Stimulated activated CD4-positive, alpha-beta T cell treated with anti-CD3 and anti-CD28 coated beads, TNF-alpha, amount 100 ng/mL, for 24 hours (primary cell): ENCODE measurements at regions not wholly inside any gene's neighbourhood (a gene's known extent, or its start where the extent isn't known, plus 50 kb on each side); places are given as distances from the start of the nearest gene placed in this dataset.
"Not testable (repeated sequence)": the region's sequence is repeated elsewhere in the genome, so short reads cannot be mapped to it uniquely, and the experiment has no call there.

Experiments used
- DNase-seq, 3 experiments: peaks; one replicate each; pipeline ENCODE4 v3.0.0-alpha.2; 2020; ENCODE audit warnings: low read depth in 3 of 3

DNA sequence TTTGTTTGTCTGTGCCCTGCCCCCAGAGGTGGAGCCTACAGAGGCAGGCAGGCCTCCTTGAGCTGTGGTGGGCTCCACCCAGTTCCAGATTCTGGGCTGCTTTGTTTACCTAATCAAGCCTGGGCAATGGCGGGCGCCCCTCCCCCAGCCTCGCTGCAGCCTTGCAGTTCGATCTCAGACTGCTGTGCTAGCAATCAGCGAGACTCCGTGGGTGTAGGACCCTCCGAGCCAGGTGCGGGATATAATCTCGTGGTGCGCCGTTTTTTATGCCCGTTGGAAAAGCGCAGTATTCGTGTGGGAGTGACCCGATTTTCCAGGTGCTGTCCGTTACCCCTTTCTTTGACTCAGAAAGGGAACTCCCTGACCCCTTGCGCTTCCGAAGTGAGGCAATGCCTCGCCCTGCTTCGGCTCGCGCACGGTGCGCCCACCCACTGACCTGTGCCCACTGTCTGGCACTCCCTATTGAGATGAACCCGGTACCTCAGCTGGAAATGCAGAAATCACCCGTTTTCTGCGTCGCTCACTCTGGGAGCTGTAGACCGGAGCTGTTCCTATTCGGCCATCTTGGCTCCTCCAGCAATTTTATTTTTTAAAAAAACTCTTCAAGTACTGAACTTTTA is 958.5 kb upstream of the SEMA6A start:
- DNase-seq = not testable (repeated sequence)

- no peak for DNase-seq
Observed at GRCh38 chr5:117519957-117520500, 945.4 kb upstream of the SEMA6A start.

DNA sequence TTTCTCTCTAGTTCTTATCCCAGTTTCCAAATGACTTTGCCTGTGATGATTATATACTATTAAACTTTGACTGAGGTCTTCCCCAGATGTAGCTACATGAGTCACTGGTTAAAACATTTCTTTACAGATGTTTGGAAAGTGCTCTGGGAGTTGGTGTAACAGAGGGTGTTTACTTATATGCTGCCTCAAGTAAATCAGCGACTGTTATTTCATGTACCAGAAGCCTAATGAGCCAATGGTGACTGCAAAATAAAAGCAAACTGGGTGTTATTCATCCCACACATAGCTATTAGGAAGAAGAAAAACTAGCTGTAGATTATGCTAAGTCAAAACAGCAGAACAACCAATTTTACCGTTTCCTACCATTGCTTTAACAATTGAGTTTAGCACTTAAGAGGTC is 929.7 kb upstream of the SEMA6A start:
- no peak for DNase-seq

- DNase-seq = no peak
Observed at GRCh38 chr5:117497601-117498000, 923.0 kb upstream of the SEMA6A start.

- DNase-seq = no peak
Observed at GRCh38 chr5:117496801-117497200, 922.2 kb upstream of the SEMA6A start.

DNA sequence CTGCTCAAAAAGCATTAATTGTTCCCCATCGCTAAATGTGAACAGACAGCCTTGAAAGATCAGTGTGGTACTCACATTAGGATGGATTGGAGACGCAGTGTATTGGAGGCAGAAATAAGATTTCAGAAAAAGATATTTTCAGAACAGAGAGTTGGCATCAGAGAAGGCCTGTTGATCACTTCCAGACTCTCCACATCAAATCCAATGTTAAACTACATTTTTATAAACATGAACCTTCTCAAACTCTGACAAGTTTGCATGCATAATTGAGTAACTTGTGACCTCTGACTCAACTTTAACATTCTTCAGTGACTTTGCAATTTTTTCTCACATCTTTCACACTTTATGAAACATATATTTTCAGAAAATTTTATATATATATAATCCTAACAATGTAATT is 919.6 kb upstream of the SEMA6A start:
- no peak for DNase-seq

GRCh38 chr5:117488976-117489500 is 914.4 kb upstream of the SEMA6A start:
- DNase-seq = no peak

DNA sequence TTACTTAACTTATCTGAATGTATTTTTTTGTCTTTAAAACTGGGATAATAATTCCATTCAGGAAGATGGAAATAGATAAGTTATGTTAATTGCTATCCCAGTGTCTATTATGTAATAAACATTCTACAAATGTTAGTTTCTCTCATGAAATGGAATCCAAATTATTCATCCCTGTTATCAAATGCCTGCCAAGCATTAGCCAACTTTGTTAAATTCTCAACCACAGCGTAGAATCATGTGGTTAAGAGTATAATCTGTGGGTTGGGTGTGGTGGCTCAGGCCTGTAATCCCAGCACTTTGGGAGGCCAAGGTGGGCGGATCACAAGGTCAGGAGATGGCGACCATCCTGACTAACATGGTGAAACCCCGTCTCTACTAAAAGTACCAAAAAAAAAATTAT is 912.9 kb upstream of the SEMA6A start:
- no peak for DNase-seq

GRCh38 chr5:117486879-117487391 is 912.3 kb upstream of the SEMA6A start:
- DNase-seq = no peak

GRCh38 chr5:117486261-117486660 is 911.6 kb upstream of the SEMA6A start:
- DNase-seq = no peak

DNA sequence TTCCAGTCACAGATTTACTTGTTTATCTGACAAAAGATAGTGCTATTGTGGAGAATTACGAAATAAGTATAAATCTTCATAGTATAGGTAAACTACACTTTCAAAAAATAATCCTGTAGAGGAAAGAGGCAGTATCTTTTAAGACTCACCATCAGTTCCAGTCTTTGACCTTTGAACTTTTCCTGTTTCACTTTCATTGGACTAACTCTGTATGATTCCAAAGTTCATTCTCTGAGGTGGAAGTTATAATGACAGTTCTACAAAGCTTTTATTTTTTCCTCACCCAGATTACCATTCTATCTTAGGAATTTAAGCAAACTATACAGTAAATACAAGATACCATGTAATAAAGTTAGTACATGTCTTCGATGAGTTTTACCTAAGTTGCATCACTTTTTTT is 901.3 kb upstream of the SEMA6A start:
- no peak for DNase-seq

DNA sequence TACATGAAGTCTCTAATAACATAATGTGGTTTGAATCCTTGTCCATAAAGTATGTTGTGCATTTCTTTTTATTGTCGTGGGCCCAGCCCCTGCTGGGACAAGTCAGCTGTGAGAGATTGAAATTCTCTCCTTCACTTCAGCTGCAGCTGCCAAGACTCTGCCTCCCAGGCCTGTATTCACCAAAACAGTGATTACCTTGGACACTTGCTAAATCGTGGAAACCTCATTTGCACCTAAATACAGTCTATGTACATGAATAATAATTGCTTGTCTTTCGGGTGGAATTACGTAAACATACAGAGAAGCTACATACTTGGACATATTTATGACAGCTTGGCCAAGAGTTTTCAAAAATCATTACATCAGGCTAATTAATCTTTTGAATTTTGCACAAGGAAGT is 898.5 kb upstream of the SEMA6A start:
- DNase-seq = no peak

- no peak for DNase-seq
Observed at GRCh38 chr5:117463881-117464570, 889.4 kb upstream of the SEMA6A start.

DNA sequence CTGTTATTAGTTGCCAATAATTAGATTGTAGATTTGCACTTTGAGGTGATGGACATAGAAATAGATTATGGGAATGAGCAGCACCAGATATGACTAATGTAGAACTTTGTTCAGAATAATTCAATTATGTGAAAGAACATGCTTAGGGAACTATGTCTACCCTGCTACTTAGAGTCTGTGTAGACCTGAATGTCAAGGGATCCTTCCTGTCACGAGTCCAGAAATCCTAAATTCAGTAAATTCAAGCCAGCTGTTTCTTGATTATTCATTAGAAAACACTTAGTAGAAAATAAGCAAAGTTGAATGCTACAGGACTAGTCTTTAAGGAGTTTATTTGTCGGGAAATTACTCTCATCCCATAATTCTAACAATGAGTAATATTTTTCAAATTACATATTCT is 887.3 kb upstream of the SEMA6A start:
- no peak for DNase-seq

- DNase-seq = no peak
Observed at GRCh38 chr5:117461403-117461802, 886.8 kb upstream of the SEMA6A start.

- no peak for DNase-seq
Observed at GRCh38 chr5:117457656-117458055, 883.0 kb upstream of the SEMA6A start.

- DNase-seq = no peak
Observed at GRCh38 chr5:117456866-117457470, 882.3 kb upstream of the SEMA6A start.

- DNase-seq = no peak
Observed at GRCh38 chr5:117455236-117456233, 880.9 kb upstream of the SEMA6A start.

DNA sequence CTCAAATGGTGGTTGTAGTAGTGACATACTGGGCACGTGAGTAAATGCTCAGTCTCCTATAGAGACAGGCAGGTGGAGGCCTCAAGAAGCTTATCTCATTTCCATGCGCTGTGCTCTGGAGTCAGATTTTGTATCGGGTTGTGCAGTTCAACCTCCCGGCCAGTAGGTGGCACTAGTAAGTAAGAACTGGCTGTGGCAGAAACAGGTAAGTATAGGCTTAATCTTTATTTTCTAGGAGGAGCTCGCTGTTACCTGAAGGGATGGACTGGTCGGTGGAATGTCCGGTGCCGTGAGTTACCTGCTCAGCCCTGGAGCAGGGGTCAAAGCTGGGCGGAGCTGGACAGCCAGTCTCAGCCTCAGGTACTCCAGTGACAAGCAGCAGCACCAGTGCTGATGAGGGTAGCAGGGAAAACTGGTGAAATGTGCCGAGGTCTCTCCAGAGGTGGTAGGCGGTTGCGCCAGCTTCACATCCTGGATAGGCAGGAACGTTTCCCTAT is 880.1 kb upstream of the SEMA6A start:
- peak in 2 of 3 experiments; percentile 14 to 43 for DNase-seq

DNA sequence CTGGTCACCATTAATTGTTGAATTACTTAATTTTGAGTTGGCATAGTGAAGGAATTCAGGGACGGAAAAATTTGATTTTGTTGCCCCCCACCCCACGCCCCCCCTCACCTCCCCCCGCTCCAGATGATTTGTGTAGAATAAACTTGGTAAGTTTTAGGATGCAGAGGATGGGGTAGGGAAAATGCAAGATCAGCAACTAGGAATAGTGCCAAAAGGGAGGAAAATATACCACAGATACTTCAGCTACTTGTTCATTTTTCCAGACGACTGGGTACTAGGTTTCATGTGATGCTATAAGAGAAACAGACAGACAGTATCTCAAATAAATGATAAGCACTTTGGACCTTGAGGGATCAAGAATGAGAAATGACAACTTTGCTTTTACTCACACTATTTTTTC is 862.2 kb upstream of the SEMA6A start:
- no peak for DNase-seq

DNA sequence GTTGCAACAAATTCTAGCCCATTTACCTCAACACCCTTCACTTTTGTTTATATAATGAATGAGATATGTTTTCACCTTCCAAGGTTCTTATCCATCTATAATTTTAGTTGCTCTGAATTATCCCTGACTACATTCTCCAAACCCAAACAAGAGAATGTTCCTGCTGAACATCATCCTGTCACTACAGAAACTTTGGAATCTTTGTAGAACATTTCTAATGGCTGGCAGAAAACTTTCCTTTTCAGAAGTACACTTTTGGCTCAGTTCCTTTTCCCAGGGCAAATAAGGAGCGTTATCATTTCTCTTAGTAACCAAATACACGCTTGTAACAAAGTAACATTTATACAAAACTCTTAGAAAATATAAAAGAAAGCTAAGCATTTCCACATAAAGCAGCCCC is 860.6 kb upstream of the SEMA6A start:
- DNase-seq = no peak
